K562 (cell line): ENCODE measurements at regions not wholly inside any gene's neighbourhood (a gene's known extent, or its start where the extent isn't known, plus 50 kb on each side); places are given as distances from the start of the nearest gene placed in this dataset.

Experiments
- ATAC-seq: fragments of 200-7000 bp; cut with Tn5 transposase; 3 replicates; pipeline ENCODE4 v1.9.1; 2020; ENCODE audit warnings: moderate library complexity
- BruUV-seq: library from RNA; stranded (reverse); fragments of 400-500 nt; replicated peaks from 2 replicates; lab custom pipeline; 2021; lab: Mats Ljungman, UMichigan
- CTCF ChIA-PET: fragments of 300-600 bp; formaldehyde crosslinking; extraction: SDS; loops from one replicate; lab custom pipeline; 2021; ENCODE audit warnings: low intra/inter-chr PET ratio; lab: Yijun Ruan, JAX
- POLR2A ChIA-PET: fragments of 300-600, 350-650 bp; sonication (Branson Sonifier 250); formaldehyde crosslinking; extraction: SDS; loops from one replicate; lab custom pipeline; 2021; ENCODE audit warnings: antibody characterized with exemption, inconsistent platforms; lab: Yijun Ruan, JAX
- DNase-seq, 4 experiments: peaks; one replicate each; pipeline versions ENCODE4 v3.0.0 to v3.0.0-alpha.2; 2011 to 2018; ENCODE audit warnings: low spot score in 3 of 4, mixed read lengths in 3 of 4; ENCODE audit errors: extremely low read depth in 1 of 4
- FAIRE-seq: peaks from 2 replicates; lab custom pipeline; 2011; peaks lifted over from hg19 to GRCh38; lab: Jason Lieb, UNC
- H2AFZ ChIP-seq: 2 replicates; pipeline ENCODE4 v1.6.0; 2011; ENCODE audit warnings: low read depth, low read length, control low read depth, inconsistent platforms
- H3K27ac ChIP-seq: fragments of 200-600 bp; 3 replicates; pipeline ENCODE4 v1.8.0; 2011; ENCODE audit warnings: low read depth, mild to moderate bottlenecking, control low read depth, inconsistent platforms, low read length, moderate library complexity, mixed read lengths; ENCODE audit errors: extremely low read depth
- H3K27me3 ChIP-seq, 2 experiments: fragments of 300-600 bp in 1 of 2; 2 replicates in 1 of 2; 3 replicates in 1 of 2; pipeline versions ENCODE4 v1.6.0 to v1.8.0; 2011; ENCODE audit warnings: inconsistent platforms in 2 of 2, low read length in 2 of 2, mild to moderate bottlenecking in 1 of 2, mixed read lengths in 1 of 2, moderate library complexity in 1 of 2; ENCODE audit not compliant: control insufficient read depth in 2 of 2, insufficient read depth in 2 of 2
- H3K36me3 ChIP-seq: fragments of 300-600 bp; 3 replicates; pipeline ENCODE4 v1.8.0; 2011; ENCODE audit warnings: mild to moderate bottlenecking, low read length, inconsistent platforms; ENCODE audit not compliant: control insufficient read depth, insufficient read depth
- H3K4me1 ChIP-seq, 2 experiments: fragments of 200-600 bp in 1 of 2; replicated peaks in 1 of 2; 2 replicates in 1 of 2; 3 replicates in 1 of 2; pipeline versions ENCODE4 v1.5.1 to v1.8.0; 2011; ENCODE audit warnings: inconsistent platforms in 2 of 2, low read length in 2 of 2, mild to moderate bottlenecking in 1 of 2, mixed read lengths in 1 of 2, moderate library complexity in 1 of 2; ENCODE audit not compliant: control insufficient read depth in 2 of 2, insufficient read depth in 2 of 2
- H3K4me2 ChIP-seq: 2 replicates; pipeline ENCODE4 v1.6.1; 2011; ENCODE audit warnings: low read length, control low read depth, inconsistent platforms, mixed read lengths; ENCODE audit not compliant: insufficient read depth
- H3K4me3 ChIP-seq: fragments of 200-600 bp; sonication (generic), shearing (Covaris generic); 2 replicates; pipeline ENCODE4 v1.5.1; 2016; ENCODE audit warnings: control low read depth, inconsistent platforms
- H3K79me2 ChIP-seq: fragments of 200-600 bp; 3 replicates; pipeline ENCODE4 v1.8.0; 2011; ENCODE audit warnings: low read length, inconsistent platforms; ENCODE audit not compliant: control insufficient read depth, insufficient read depth
- H3K9ac ChIP-seq, 2 experiments: 2 replicates each; pipeline versions ENCODE4 v1.6.0 to v1.6.1; 2011; ENCODE audit warnings: low read depth in 2 of 2, low read length in 2 of 2, control low read depth in 1 of 2, inconsistent platforms in 1 of 2, mild to moderate bottlenecking in 1 of 2, mixed read lengths in 1 of 2; ENCODE audit not compliant: insufficient read depth in 1 of 2
- H3K9me1 ChIP-seq: one replicate; pipeline ENCODE4 v1.6.0; 2011; ENCODE audit warnings: inconsistent platforms, mild to moderate bottlenecking, low read length, moderate library complexity; ENCODE audit not compliant: control insufficient read depth, insufficient read depth
- H3K9me3 ChIP-seq: replicated peaks from 2 replicates; pipeline ENCODE4 v1.5.1; 2011; ENCODE audit warnings: low read depth, low read length, inconsistent platforms; ENCODE audit not compliant: control insufficient read depth, insufficient read depth
- H4K20me1 ChIP-seq: replicated peaks from 2 replicates; pipeline ENCODE4 v1.6.1; 2011; ENCODE audit warnings: low read length, inconsistent platforms, mixed read lengths; ENCODE audit not compliant: control insufficient read depth, insufficient read depth
- CCAR2 ChIP-seq: fragments of 200-400 bp; formaldehyde crosslinking; IDR thresholded peaks from 2 replicates; pipeline ENCODE4 v1.6.1; 2017; ENCODE audit warnings: mild to moderate bottlenecking, low read depth, low read length
- COPS2 ChIP-seq: fragments of 450-650 bp; conservative IDR thresholded peaks from 2 replicates; pipeline ENCODE4 v1.6.1; 2016; ENCODE audit warnings: mild to moderate bottlenecking, moderate library complexity
- E2F5 ChIP-seq: sonication (generic); formaldehyde crosslinking; IDR thresholded peaks from 2 replicates; pipeline ENCODE4 v1.8.0; 2022; ENCODE audit warnings: mild to moderate bottlenecking, missing genetic modification reagents
- ELF2 ChIP-seq: fragments of 250-450 bp; sonication (Bioruptor Pico); IDR thresholded peaks from 2 replicates; pipeline ENCODE4 v1.5.0; 2021; ENCODE audit warnings: mild to moderate bottlenecking
- ETV5 ChIP-seq: sonication (generic); formaldehyde crosslinking; IDR thresholded peaks from 2 replicates; pipeline ENCODE4 v1.4.0; 2020; ENCODE audit warnings: low read depth, mild to moderate bottlenecking, missing genetic modification reagents
- ID3 ChIP-seq, 2 experiments: fragments of 250-450 bp in 1 of 2; fragments of 450-650 bp in 1 of 2; sonication (Bioruptor Pico) in 1 of 2; IDR thresholded peaks; 2 replicates each; pipeline versions ENCODE4 v1.6.1 to v1.8.0; 2016 to 2021; ENCODE audit warnings: mild to moderate bottlenecking in 2 of 2, moderate library complexity in 2 of 2, missing compliant biosample characterization in 1 of 2, missing genetic modification characterization in 1 of 2
- MAX ChIP-seq: sonication (generic); formaldehyde crosslinking; IDR thresholded peaks from 2 replicates; pipeline ENCODE4 v1.9.0; 2022; ENCODE audit warnings: mild to moderate bottlenecking, missing genetic modification reagents
- MBD1 ChIP-seq: fragments of 250-450 bp; sonication (Bioruptor Pico); IDR thresholded peaks from 2 replicates; pipeline ENCODE4 v1.8.0; 2022; ENCODE audit warnings: inconsistent platforms
- NFATC3 ChIP-seq: fragments of 450-650 bp; IDR thresholded peaks from 2 replicates; pipeline ENCODE4 v1.6.1; 2017; ENCODE audit warnings: mild to moderate bottlenecking
- NFIC ChIP-seq: fragments of 450-650 bp; IDR thresholded peaks from 2 replicates; pipeline ENCODE4 v1.6.1; 2017; ENCODE audit warnings: mild to moderate bottlenecking, inconsistent platforms
- STAT5B ChIP-seq: fragments of 250-450 bp; sonication (Bioruptor Pico); IDR thresholded peaks from 2 replicates; pipeline ENCODE4 v1.8.0; 2021; ENCODE audit warnings: mild to moderate bottlenecking, inconsistent platforms
- TAL1 ChIP-seq: fragments of 450-650 bp; IDR thresholded peaks from 2 replicates; pipeline ENCODE4 v1.6.1; 2016; ENCODE audit warnings: mild to moderate bottlenecking
- TSC22D4 ChIP-seq: fragments of 450-650 bp; IDR thresholded peaks from 2 replicates; pipeline ENCODE4 v1.6.1; 2016; ENCODE audit warnings: missing genetic modification characterization, missing biosample characterization, control low read depth
- ZNF77 ChIP-seq: fragments of 250-450 bp; sonication (Bioruptor Pico); IDR thresholded peaks from 2 replicates; pipeline ENCODE4 v1.5.0; 2020
- WGBS: fragments of 100-300 bp; shearing (Covaris generic); methylation state at CpG from one replicate; pipeline ENCODE4 v1.1.6; 2016; ENCODE audit warnings: low coverage, mixed read lengths; ENCODE audit not compliant: insufficient coverage; ENCODE audit errors: missing lambda C conversion rate; 5-methylcytosine and 5-hydroxymethylcytosine counted together
- in situ Hi-C: fragments of 300-500 bp; cut with MboI; formaldehyde crosslinking; loops from 4 replicates; pipeline ENCODE4 v1.15.0; 2018; ENCODE audit warnings: inconsistent platforms, mixed read lengths
- intact Hi-C: fragments of 100-400 bp; cut with micrococcal nuclease; formaldehyde crosslinking; loops from 2 replicates; pipeline ENCODE4 v1.14.2; 2022

- TF ChIP-seq MAX (CRISPR knock-in tag) (no peak), COPS2 (no peak)
- TF ChIP-seq, all 486 proteins: peak for 0
These were observed 324.6 kb upstream of the RND3 start (continued) for GRCh38 chr2:150812066-150812465.

- Histone ChIP-seq H3K4me1 (no peaks in the 10 kb centered on the region), H3K27ac (no peak overlapping the region), H3K9me3 (0 out of 2 replicates have a peak, but pooled peaks cover 2% of the 10 kb centered on the region), H3K4me3 (no peak overlapping the region), H3K36me3 (no peaks in the 10 kb centered on the region), H3K79me2 (no peaks in the 10 kb centered on the region), H3K9ac (no peak overlapping the region), H3K9me1 (no peaks in the 10 kb centered on the region), H3K27me3 (no peaks in the 10 kb centered on the region), H2AFZ (no peak overlapping the region), H3K4me2 (no peak overlapping the region), H4K20me1 (no peaks in the 10 kb centered on the region)
- ChIA-PET CTCF (no interaction called here), POLR2A (no interaction called here)
- 5% methylated on average over 5 of the region's 5 CpGs for WGBS
- no peak for DNase-seq
- in situ Hi-C loops (no loop called here), intact Hi-C loops (no loop called here)
- no TSS peak for BruUV-seq
- FAIRE-seq, result no peak
- no peak for ATAC-seq
- TF ChIP-seq STAT5B (CRISPR knock-in tag), result no peak
- no peak for TF ChIP-seq ETV5 (CRISPR knock-in tag)
- TF ChIP-seq NFIC, result no peak
- TF ChIP-seq CCAR2, result no peak
- TF ChIP-seq MBD1 (CRISPR knock-in tag), result no peak
- TF ChIP-seq E2F5 (CRISPR knock-in tag), result no peak
- no peak for TF ChIP-seq TSC22D4 (tag)
- TF ChIP-seq ELF2 (CRISPR knock-in tag), result no peak
- no peak for TF ChIP-seq MAX (CRISPR knock-in tag)
- TF ChIP-seq NFATC3, result no peak
- no peak for TF ChIP-seq ZNF77
- no peak for TF ChIP-seq TAL1
- TF ChIP-seq ID3 (CRISPR knock-in tag; IDR thresholded peaks at IDR 0.05), result no peak
- no peak for TF ChIP-seq ID3 (tag; IDR thresholded peaks at IDR 0.05)
These were observed 323.9 kb upstream of the RND3 start for GRCh38 chr2:150811259-150811855.
